ENCODE measurements at regions not wholly inside any gene's neighbourhood (a gene's known extent, or its start where the extent isn't known, plus 50 kb on each side); places are given as distances from the start of the nearest gene placed in this dataset.

GRCh38 chr18:57294547-57294946 is 57.8 kb upstream of the ST8SIA3 start:
- no peak for TF ChIP-seq DIDO1 (tag; IDR thresholded peaks at IDR 0.05; ENCODE audit: low read depth)
- no peak for TF ChIP-seq SIX5 (IDR thresholded peaks at IDR 0.05; ENCODE audit: borderline replicate concordance in 1 of 2, insufficient read depth in 1 of 2, low read depth in 1 of 2, low read length in 2 of 2)
- TF ChIP-seq, protein P1, sequence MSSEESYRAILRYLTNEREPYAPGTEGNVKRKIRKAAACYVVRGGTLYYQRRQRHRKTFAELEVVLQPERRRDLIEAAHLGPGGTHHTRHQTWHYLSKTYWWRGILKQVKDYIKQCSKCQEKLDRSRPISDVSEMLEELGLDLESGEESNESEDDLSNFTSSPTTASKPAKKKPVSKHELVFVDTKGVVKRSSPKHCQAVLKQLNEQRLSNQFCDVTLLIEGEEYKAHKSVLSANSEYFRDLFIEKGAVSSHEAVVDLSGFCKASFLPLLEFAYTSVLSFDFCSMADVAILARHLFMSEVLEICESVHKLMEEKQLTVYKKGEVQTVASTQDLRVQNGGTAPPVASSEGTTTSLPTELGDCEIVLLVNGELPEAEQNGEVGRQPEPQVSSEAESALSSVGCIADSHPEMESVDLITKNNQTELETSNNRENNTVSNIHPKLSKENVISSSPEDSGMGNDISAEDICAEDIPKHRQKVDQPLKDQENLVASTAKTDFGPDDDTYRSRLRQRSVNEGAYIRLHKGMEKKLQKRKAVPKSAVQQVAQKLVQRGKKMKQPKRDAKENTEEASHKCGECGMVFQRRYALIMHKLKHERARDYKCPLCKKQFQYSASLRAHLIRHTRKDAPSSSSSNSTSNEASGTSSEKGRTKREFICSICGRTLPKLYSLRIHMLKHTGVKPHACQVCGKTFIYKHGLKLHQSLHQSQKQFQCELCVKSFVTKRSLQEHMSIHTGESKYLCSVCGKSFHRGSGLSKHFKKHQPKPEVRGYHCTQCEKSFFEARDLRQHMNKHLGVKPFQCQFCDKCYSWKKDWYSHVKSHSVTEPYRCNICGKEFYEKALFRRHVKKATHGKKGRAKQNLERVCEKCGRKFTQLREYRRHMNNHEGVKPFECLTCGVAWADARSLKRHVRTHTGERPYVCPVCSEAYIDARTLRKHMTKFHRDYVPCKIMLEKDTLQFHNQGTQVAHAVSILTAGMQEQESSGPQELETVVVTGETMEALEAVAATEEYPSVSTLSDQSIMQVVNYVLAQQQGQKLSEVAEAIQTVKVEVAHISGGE (CRISPR knock-in tag; IDR thresholded peaks at IDR 0.05) = no peak
- no peak for TF ChIP-seq CBX5 (IDR thresholded peaks at IDR 0.05; ENCODE audit: borderline replicate concordance, low read depth)
- TF ChIP-seq POLR2A (conservative IDR thresholded peaks at IDR 0.05) = no peak
- TF ChIP-seq, protein P2, sequence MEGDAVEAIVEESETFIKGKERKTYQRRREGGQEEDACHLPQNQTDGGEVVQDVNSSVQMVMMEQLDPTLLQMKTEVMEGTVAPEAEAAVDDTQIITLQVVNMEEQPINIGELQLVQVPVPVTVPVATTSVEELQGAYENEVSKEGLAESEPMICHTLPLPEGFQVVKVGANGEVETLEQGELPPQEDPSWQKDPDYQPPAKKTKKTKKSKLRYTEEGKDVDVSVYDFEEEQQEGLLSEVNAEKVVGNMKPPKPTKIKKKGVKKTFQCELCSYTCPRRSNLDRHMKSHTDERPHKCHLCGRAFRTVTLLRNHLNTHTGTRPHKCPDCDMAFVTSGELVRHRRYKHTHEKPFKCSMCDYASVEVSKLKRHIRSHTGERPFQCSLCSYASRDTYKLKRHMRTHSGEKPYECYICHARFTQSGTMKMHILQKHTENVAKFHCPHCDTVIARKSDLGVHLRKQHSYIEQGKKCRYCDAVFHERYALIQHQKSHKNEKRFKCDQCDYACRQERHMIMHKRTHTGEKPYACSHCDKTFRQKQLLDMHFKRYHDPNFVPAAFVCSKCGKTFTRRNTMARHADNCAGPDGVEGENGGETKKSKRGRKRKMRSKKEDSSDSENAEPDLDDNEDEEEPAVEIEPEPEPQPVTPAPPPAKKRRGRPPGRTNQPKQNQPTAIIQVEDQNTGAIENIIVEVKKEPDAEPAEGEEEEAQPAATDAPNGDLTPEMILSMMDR (IDR thresholded peaks at IDR 0.05 in 2 of 3, conservative IDR thresholded peaks at IDR 0.05 in 1 of 3; ENCODE audit: insufficient read depth in 2 of 3, low read depth in 1 of 3, low read length in 3 of 3) = no peak
- TF ChIP-seq SMARCA4 (IDR thresholded peaks at IDR 0.05) = no peak
- no peak for TF ChIP-seq CBFB (CRISPR knock-in tag; IDR thresholded peaks at IDR 0.05)
- TF ChIP-seq, protein P3, sequence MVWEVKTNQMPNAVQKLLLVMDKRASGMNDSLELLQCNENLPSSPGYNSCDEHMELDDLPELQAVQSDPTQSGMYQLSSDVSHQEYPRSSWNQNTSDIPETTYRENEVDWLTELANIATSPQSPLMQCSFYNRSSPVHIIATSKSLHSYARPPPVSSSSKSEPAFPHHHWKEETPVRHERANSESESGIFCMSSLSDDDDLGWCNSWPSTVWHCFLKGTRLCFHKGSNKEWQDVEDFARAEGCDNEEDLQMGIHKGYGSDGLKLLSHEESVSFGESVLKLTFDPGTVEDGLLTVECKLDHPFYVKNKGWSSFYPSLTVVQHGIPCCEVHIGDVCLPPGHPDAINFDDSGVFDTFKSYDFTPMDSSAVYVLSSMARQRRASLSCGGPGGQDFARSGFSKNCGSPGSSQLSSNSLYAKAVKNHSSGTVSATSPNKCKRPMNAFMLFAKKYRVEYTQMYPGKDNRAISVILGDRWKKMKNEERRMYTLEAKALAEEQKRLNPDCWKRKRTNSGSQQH (CRISPR knock-in tag; IDR thresholded peaks at IDR 0.05) = no peak
- TF ChIP-seq FOXP1 (CRISPR knock-in tag; IDR thresholded peaks at IDR 0.05) = no peak
- no peak for TF ChIP-seq KDM1A (IDR thresholded peaks at IDR 0.05)
- TF ChIP-seq ZMIZ1 (IDR thresholded peaks at IDR 0.05; ENCODE audit: low read depth in 2 of 2, low read length in 2 of 2) = no peak
- TF ChIP-seq MCM2 (IDR thresholded peaks at IDR 0.05; ENCODE audit: low read depth) = no peak
- TF ChIP-seq EGR1 (conservative IDR thresholded peaks at IDR 0.05) = no peak
